HEK293 (cell line): ENCODE measurements at regions not wholly inside any gene's neighbourhood (a gene's known extent, or its start where the extent isn't known, plus 50 kb on each side); places are given as distances from the start of the nearest gene placed in this dataset.

Experiments used
- CTCF ChIP-seq: fragments of 450-650 bp; formaldehyde crosslinking; IDR thresholded peaks from 2 replicates; pipeline ENCODE4 v1.5.1; 2016; ENCODE audit warnings: missing biosample characterization, missing genetic modification characterization
- PATZ1 ChIP-seq: fragments of 450-650 bp; formaldehyde crosslinking; IDR thresholded peaks from 2 replicates; pipeline ENCODE4 v1.5.1; 2016; ENCODE audit warnings: missing biosample characterization, missing genetic modification characterization
- ZBTB10 ChIP-seq: fragments of 450-650 bp; formaldehyde crosslinking; IDR thresholded peaks from 2 replicates; pipeline ENCODE4 v1.5.1; 2016; ENCODE audit warnings: missing biosample characterization, missing genetic modification characterization
- ZNF274 ChIP-seq, 2 experiments: fragments of 200-500 bp in 1 of 2; fragments of 450-650 bp in 1 of 2; sonication (Bioruptor generic) in 1 of 2; formaldehyde crosslinking in 1 of 2; IDR thresholded peaks; 2 replicates each; pipeline versions ENCODE4 v1.5.1 to v1.6.1; 2014 to 2016; ENCODE audit warnings: borderline replicate concordance in 1 of 2, inconsistent platforms in 1 of 2, low read length in 1 of 2, missing biosample characterization in 1 of 2, missing genetic modification characterization in 1 of 2
- ZNF398 ChIP-seq: fragments of 450-650 bp; formaldehyde crosslinking; IDR thresholded peaks from 2 replicates; pipeline ENCODE4 v1.5.1; 2017; ENCODE audit warnings: missing biosample characterization, missing genetic modification characterization
- ZSCAN18 ChIP-seq: fragments of 450-650 bp; formaldehyde crosslinking; IDR thresholded peaks from 2 replicates; pipeline ENCODE4 v1.5.1; 2016; ENCODE audit warnings: missing biosample characterization, missing genetic modification characterization

GRCh38 chr20:50339466-50339901, 148.9 kb downstream of the CEBPB start:
- TF ChIP-seq PATZ1 (tag by site-specific recombination) (no peak), CTCF (no peak), ZBTB10 (tag by site-specific recombination) (no peak), ZNF398 (peak; percentile 50), ZNF274 (IDR thresholded peaks at IDR 0.05; ENCODE audit: low read length) (no peak), ZNF274 (tag by site-specific recombination; IDR thresholded peaks at IDR 0.05; ENCODE audit: borderline replicate concordance) (no peak), ZSCAN18 (no peak)
